Astrocyte of the spinal cord (primary cell): ENCODE measurements at regions not wholly inside any gene's neighbourhood (a gene's known extent, or its start where the extent isn't known, plus 50 kb on each side); places are given as distances from the start of the nearest gene placed in this dataset.
A peak's percentile ranks its signal among the peaks of the same experiment; 100 is the strongest.
"Not testable (repeated sequence)": the region's sequence is repeated elsewhere in the genome, so short reads cannot be mapped to it uniquely, and the experiment has no call there.

Source experiments
- DNase-seq: peaks from one replicate; pipeline ENCODE4 v3.0.0; 2011; ENCODE audit warnings: low read depth, low spot score
- H3K4me3 ChIP-seq: 2 replicates; pipeline ENCODE4 v1.5.1; 2011; ENCODE audit warnings: low read depth, mild to moderate bottlenecking, low read length, moderate library complexity
- in situ Hi-C: cut with HindIII; loops from 2 replicates; pipeline ENCODE4 v1.10.0; 2017; ENCODE audit warnings: low sequenced_read_pairs
- TF ChIP-seq, protein P1 (sequence below): IDR thresholded peaks from 2 replicates; pipeline ENCODE4 v1.5.1; 2012; ENCODE audit warnings: low read depth, mild to moderate bottlenecking, low read length, inconsistent platforms

DNA sequence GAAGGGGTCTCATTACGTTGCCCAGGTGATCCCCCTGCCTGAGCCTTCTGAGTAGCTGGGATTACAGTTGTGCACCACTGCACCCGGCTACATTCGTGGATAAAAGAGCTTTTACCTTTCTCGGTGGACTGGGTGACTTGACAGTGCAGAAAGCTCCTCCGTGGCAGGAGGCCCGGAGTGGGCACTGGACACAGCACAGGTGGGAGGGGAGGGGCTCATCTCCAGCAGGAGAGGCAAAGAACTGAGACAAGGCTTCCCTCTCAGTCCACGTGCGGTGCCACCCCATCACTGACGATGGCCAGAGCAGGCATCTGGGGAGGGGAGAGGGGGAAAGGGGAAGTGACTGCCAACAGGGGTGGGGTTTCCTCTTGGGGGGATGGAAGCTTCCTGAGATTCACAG is 118.4 kb downstream of the SHANK2 start:
- no peak overlapping the region for H3K4me3 ChIP-seq
- TF ChIP-seq, protein P1, sequence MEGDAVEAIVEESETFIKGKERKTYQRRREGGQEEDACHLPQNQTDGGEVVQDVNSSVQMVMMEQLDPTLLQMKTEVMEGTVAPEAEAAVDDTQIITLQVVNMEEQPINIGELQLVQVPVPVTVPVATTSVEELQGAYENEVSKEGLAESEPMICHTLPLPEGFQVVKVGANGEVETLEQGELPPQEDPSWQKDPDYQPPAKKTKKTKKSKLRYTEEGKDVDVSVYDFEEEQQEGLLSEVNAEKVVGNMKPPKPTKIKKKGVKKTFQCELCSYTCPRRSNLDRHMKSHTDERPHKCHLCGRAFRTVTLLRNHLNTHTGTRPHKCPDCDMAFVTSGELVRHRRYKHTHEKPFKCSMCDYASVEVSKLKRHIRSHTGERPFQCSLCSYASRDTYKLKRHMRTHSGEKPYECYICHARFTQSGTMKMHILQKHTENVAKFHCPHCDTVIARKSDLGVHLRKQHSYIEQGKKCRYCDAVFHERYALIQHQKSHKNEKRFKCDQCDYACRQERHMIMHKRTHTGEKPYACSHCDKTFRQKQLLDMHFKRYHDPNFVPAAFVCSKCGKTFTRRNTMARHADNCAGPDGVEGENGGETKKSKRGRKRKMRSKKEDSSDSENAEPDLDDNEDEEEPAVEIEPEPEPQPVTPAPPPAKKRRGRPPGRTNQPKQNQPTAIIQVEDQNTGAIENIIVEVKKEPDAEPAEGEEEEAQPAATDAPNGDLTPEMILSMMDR, result no peak
- no peak for DNase-seq
- in situ Hi-C loops, result no loop called here

DNA sequence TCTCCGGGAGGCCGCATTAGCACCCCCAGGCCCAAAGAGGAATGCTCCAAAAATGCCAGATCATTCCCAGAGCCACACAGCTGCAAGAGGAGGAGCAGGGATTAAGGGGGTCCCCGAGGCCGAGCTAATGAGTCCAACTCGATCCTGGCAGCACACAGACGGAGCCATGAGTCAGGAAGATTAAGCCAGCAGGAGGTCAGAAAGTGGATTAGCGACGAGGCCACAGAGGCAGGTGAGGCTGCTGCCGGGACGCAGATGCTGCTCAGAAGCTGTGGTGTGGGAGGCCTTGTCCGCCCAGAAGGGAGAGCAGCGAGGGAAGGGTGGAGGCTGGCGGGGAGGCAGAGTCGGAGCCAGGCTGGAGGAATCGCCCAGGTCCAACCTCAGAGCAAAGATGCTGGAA is 120.5 kb downstream of the SHANK2 start:
- no peak overlapping the region for H3K4me3 ChIP-seq
- TF ChIP-seq, protein P1, result no peak
- no peak for DNase-seq
- in situ Hi-C loops, result no loop called here

DNA sequence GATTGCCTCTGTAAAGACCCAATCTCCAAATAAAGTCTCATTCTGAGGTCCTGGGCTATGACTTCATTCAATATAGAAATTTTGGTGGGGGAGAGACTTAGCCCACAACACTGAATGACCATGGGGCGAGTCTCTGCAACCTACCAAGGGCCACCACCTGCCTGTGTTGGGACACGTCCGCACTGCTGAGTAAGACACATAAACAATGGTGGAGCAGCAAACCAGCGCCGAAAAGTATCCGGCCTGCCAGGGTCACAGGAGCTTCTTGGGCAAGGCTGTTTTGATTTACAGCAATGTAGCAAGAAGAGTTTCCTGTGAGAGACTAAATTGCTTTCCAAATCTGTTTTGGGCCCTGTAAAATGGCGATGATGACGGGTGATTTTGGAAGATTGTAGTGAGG is 122.3 kb downstream of the SHANK2 start:
- DNase-seq, result no peak
- in situ Hi-C loops, result no loop called here
- no peak overlapping the region for H3K4me3 ChIP-seq
- TF ChIP-seq, protein P1, result no peak

DNA sequence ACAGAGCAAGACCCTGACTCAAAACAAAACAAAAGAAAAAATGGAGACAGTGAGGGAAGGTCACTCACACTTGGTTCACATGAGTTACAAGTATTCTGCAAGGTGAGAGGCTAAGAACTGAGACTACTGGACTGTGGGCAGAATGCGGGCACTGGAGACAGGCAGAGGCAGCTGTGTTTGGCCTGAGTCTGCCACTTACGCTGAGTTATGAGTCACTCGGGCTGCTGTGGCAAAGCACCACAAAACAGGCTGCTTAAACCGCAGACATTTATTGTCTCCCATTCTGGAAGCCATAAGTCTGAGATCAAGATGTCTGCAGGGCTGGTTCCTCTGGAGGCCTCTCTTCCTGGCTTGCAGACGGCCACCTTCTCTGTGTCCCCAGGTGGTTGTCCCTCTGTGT is 122.8 kb downstream of the SHANK2 start:
- DNase-seq, result peak; percentile 56
- TF ChIP-seq, protein P1, result no peak
- no peak overlapping the region for H3K4me3 ChIP-seq
- in situ Hi-C loops, result no loop called here

DNA sequence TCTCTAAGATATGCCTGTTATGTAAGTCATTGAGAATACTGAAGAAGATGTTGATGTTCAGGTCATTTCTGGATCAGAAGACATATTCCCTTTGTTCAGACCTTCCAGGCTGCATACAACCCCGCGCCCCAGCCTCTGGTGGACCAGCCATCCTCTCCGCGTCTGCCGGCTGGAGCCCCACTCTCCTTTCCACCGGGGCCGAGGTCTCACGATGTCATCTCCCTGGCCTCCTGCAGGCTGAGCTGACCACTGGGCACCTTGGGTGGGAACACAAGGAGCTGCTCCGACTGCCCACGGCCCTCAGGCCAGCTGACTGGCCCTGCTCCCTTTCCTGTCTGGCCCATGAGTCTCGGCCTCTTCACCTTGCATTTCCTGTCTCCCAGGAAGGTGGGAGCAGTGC is 124.6 kb downstream of the SHANK2 start:
- DNase-seq, result no peak
- H3K4me3 ChIP-seq, result no peak overlapping the region
- TF ChIP-seq, protein P1, result no peak
- in situ Hi-C loops, result no loop called here

DNA sequence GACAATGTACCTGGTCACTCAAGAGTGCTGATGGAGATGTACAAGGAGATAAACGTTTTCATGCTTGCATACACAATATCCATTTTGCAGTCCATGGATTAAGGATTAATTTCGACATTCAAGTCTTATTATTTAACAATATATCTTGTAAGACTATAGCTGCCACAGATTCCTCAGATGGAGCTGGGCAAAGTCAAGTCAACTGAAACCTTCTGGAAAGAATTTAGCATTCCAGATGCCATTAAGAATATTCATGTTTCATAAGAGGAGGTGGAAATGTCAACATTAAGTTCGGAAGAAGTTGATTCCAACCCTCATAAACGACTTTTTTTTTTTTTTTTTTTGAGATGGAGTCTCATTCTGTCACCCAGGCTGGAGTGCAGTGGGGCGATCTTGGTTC is 126.0 kb downstream of the SHANK2 start:
- in situ Hi-C loops, DNase-seq: not testable (repeated sequence)

DNA sequence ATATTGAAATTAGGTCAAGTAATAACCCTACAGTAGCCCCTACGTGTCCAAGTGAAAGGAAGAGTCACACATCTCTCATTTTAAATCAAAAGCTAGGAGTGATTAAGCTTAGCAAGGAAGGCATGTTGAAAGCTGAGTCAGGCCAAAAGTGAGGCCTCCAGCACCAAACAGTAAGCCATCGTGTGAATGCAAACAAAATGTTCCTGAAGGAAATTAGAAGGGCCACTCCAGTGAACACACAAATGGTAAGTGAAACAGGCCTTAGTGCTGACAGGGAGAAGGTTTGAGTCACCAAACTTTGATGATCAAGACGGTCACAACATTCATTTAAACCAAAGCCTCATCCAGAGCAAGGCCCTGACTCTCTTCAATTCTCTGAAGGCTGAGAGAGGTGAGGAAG is 127.2 kb downstream of the SHANK2 start:
- in situ Hi-C loops, result no loop called here
- H3K4me3 ChIP-seq, result no peak overlapping the region
- DNase-seq, result no peak
- TF ChIP-seq, protein P1, result no peak

More for the DNA sequence above, 126.0 kb downstream of the SHANK2 start:
- H3K4me3 ChIP-seq, result not testable (repeated sequence)
